DLD1 (cell line): ENCODE measurements at regions not wholly inside any gene's neighbourhood (a gene's known extent, or its start where the extent isn't known, plus 50 kb on each side); places are given as distances from the start of the nearest gene placed in this dataset.

Experiments used
- in situ Hi-C: cut with HindIII; loops from 2 replicates; pipeline ENCODE4 v1.10.0; 2017; ENCODE audit warnings: low sequenced_read_pairs

GRCh38 chr2:204261846-204262245, 283.4 kb upstream of the PARD3B start:
- in situ Hi-C loops, result no loop called here

GRCh38 chr2:204264085-204264553, 281.2 kb upstream of the PARD3B start:
- in situ Hi-C loops, result no loop called here

- in situ Hi-C loops, result no loop called here
Observed at GRCh38 chr2:204264621-204265140, 280.6 kb upstream of the PARD3B start.

- in situ Hi-C loops, result no loop called here
Observed at GRCh38 chr2:204265681-204266181, 279.5 kb upstream of the PARD3B start.

- in situ Hi-C loops, result no loop called here
Observed at GRCh38 chr2:204268458-204268857, 276.8 kb upstream of the PARD3B start.

- in situ Hi-C loops, result no loop called here
Observed at GRCh38 chr2:204268971-204269370, 276.3 kb upstream of the PARD3B start.

- in situ Hi-C loops, result no loop called here
Observed at GRCh38 chr2:204272089-204272488, 273.2 kb upstream of the PARD3B start.

- in situ Hi-C loops, result no loop called here
Observed at GRCh38 chr2:204272610-204273287, 272.5 kb upstream of the PARD3B start.

- in situ Hi-C loops, result no loop called here
Observed at GRCh38 chr2:204274429-204274828, 270.8 kb upstream of the PARD3B start.

GRCh38 chr2:204274991-204275390, 270.3 kb upstream of the PARD3B start:
- in situ Hi-C loops, result no loop called here

GRCh38 chr2:204277226-204277625, 268.0 kb upstream of the PARD3B start:
- in situ Hi-C loops, result no loop called here

GRCh38 chr2:204278454-204278853, 266.8 kb upstream of the PARD3B start:
- in situ Hi-C loops, result no loop called here

GRCh38 chr2:204279819-204280218, 265.5 kb upstream of the PARD3B start:
- in situ Hi-C loops, result no loop called here

- in situ Hi-C loops, result no loop called here
Observed at GRCh38 chr2:204280262-204280668, 265.0 kb upstream of the PARD3B start.

- in situ Hi-C loops, result no loop called here
Observed at GRCh38 chr2:204282081-204282480, 263.2 kb upstream of the PARD3B start.

GRCh38 chr2:204282525-204282924, 262.8 kb upstream of the PARD3B start:
- in situ Hi-C loops, result no loop called here

- in situ Hi-C loops, result no loop called here
Observed at GRCh38 chr2:204289066-204289465, 256.2 kb upstream of the PARD3B start.

- in situ Hi-C loops, result no loop called here
Observed at GRCh38 chr2:204292439-204292838, 252.8 kb upstream of the PARD3B start.

- in situ Hi-C loops, result no loop called here
Observed at GRCh38 chr2:204293884-204294747, 251.2 kb upstream of the PARD3B start.

GRCh38 chr2:204298404-204298803, 246.9 kb upstream of the PARD3B start:
- in situ Hi-C loops, result no loop called here

GRCh38 chr2:204299766-204300165, 245.5 kb upstream of the PARD3B start:
- in situ Hi-C loops, result no loop called here

GRCh38 chr2:204306667-204307066, 238.6 kb upstream of the PARD3B start:
- in situ Hi-C loops, result no loop called here
